ENCODE measurements at regions not wholly inside any gene's neighbourhood (a gene's known extent, or its start where the extent isn't known, plus 50 kb on each side); places are given as distances from the start of the nearest gene placed in this dataset.

GRCh38 chrX:4091046-4091760, 377.8 kb upstream of the PRKX start:
- TF ChIP-seq CTCF (IDR thresholded peaks at IDR 0.05) (no peak), POLR2A (IDR thresholded peaks at IDR 0.05) (no peak)

Data from Peyer's patch (tissue), 4 donors.